ENCODE measurements at regions not wholly inside any gene's neighbourhood (a gene's known extent, or its start where the extent isn't known, plus 50 kb on each side); places are given as distances from the start of the nearest gene placed in this dataset.
"Not testable (repeated sequence)": the region's sequence is repeated elsewhere in the genome, so short reads cannot be mapped to it uniquely, and the experiment has no call there.

DNA sequence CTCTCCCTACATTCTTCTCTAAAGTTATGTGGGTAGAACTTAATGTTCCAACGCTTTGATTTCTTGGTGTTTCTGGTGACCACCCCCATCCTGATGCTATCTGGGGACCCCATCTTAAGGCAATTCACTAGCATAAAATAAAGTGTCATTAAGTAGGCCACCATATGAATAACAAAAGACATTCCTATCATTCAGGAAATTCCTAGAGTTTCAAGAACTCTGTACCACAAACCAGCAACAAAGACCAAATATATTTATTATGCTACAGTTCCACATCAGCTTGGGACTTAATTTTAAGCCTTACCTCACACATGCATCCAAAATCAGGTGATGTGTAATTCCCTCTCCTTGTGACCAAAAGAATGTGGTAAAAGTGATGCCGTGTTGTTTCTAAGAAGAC, 254.6 kb upstream of the LRRC4C start:
- no peak for DNase-seq

- DNase-seq, result no peak
Measured at GRCh38 chr11:41716862-41717261, 257.4 kb upstream of the LRRC4C start.

GRCh38 chr11:41720761-41721160, 261.3 kb upstream of the LRRC4C start:
- DNase-seq, result no peak

GRCh38 chr11:41728161-41728560, 268.7 kb upstream of the LRRC4C start:
- not testable (repeated sequence) for DNase-seq

DNA sequence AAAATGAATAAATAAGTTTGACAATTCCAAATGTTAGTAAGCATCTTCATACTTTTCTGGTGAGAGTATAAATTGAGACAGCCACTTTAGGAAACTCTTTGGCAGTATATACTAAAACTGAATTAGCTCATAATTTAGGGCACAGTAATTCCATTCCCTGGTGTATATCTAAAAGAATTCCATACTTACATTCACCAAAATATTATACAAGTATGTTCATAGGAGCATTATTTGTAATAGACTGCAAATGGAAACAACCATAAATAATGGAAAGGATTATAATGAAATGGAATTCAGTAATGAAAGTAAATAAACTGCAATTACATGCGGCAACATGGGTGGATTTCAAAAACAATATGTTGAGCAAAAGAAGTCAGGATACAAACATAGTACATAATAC, 315.8 kb upstream of the LRRC4C start:
- DNase-seq, result no peak

DNA sequence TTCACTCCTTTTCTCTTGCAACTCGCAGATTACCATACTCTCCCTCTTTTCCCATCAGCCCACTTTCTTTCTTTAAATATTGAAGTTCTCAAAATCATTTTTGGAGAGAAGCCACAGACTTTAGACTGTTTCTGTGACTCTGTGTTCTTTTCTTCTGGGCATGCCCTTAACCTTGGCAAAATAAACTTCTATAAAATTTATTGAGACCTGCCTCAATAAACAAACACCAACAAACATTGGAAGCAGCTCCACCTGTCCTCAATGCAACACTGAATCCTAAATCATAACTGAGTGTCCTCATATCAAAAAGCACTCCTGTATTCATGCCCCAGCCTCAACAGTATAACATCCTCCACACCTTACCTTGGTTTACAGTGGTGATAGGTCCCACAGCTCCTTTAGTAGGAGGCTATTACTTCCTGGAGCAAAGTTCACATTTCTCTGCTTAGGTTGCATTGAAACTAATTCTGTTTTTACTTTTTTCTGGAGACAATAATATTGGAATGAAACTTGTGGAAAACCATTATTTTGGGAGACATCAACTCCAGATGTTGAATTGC, 320.0 kb upstream of the LRRC4C start:
- no peak for DNase-seq

- no peak for DNase-seq
Measured at GRCh38 chr11:41781441-41781840, 322.0 kb upstream of the LRRC4C start.

GRCh38 chr11:41784513-41785335, 325.3 kb upstream of the LRRC4C start:
- no peak for DNase-seq

DNA sequence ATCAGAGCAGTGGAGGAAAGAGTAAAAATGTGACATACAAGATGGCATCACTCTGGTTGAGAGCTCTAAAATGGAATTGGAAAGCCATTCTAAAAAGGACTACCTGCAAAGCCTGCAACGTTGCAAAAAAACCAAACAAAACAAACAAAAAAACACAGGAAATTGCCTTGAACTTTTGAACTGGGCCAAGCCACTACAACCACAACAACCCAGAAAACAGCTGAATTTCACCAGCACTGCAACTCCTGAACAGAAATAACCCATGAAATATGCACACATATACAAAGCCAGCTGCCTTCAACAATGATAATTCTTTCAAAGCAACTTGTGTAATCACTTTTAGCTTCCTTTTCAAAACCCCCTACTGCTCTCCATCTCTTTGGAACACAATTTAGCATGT, 326.6 kb upstream of the LRRC4C start:
- no peak for DNase-seq

DNA sequence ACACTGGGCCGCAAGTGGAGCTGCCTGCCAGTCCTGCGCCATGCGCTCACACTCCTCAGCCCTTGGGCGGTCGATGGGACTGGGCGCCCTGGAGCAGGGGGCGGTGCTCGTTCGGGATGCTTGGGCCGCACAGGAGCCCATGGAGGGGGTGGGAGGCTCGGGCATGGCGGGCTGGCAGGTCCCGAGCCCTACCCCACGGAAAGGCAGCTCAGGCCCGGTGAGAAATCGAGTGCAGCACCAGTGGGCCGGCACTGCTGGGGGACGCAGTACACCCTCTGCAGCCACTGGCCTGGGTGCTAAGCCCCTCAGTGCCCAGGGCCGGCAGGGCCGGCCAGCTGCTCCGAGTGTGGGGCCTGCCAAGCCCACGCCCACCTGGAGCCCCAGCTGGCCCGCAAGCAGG, 328.7 kb upstream of the LRRC4C start:
- no peak for DNase-seq

- no peak for DNase-seq
Measured at GRCh38 chr11:41789376-41789775, 329.9 kb upstream of the LRRC4C start.

- no peak for DNase-seq
Measured at GRCh38 chr11:41795004-41795403, 335.6 kb upstream of the LRRC4C start.

- DNase-seq, result no peak
Measured at GRCh38 chr11:41799754-41800153, 340.3 kb upstream of the LRRC4C start.

DNA sequence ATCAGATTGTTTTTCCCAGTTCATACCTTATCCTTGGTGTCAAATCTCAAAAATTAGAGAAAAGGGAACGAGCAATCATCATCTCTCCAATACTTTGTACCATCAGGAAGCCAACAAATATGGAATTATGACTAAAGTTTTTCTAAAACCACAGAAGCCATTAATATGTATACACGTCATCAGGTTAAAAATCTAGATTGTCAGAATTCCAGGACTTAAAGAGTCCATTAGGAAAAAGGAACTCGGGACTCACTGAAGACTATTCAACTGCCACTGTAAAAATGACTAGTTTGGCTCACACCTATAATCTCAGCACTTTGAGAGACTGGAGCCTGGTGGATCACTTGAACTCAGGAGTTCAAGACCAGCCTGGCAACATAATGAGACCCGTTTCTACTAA, 344.4 kb upstream of the LRRC4C start:
- no peak for DNase-seq

DNA sequence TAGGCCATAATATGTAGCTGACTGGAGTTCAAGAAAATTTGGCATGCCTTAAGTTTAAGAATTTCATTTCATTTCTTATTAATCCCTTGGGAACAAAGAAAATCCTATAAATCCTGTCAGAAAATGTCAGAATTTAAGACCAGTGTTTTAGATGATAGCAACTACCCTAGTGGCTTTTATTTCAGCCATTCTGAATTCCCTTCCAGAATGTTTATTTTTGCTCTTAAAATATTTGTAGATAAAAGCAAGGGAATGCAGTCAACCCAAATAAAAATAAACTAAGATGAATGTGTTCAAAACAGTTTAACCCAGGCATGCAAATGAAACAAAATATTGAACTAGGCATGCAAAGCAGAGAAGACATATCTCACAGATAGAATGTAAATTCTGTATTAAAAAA, 356.9 kb upstream of the LRRC4C start:
- DNase-seq, result no peak

GRCh38 chr11:41824287-41824686, 364.8 kb upstream of the LRRC4C start:
- not testable (repeated sequence) for DNase-seq

- no peak for DNase-seq
Measured at GRCh38 chr11:41826085-41826484, 366.6 kb upstream of the LRRC4C start.

DNA sequence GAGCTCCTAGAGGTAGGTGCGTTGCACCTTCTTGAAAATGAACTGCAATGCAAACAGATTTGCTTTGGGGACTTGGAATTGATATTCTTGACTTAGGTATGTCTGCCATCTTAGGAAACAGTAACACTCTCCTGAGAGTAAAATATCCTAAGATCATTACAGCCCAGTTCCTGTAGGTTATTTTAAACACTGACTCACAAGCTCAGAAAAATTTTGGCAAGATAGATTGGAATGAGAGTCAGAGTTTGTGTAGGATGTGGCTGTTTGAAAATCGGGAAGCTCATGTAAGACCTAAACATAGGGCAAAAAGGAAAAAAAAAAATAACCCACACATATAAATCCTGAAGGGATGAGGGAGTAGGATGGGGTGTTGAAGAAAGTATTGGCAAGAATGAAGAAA, 377.0 kb upstream of the LRRC4C start:
- DNase-seq, result no peak

- DNase-seq, result no peak
Measured at GRCh38 chr11:41842673-41843072, 383.2 kb upstream of the LRRC4C start.

DNA sequence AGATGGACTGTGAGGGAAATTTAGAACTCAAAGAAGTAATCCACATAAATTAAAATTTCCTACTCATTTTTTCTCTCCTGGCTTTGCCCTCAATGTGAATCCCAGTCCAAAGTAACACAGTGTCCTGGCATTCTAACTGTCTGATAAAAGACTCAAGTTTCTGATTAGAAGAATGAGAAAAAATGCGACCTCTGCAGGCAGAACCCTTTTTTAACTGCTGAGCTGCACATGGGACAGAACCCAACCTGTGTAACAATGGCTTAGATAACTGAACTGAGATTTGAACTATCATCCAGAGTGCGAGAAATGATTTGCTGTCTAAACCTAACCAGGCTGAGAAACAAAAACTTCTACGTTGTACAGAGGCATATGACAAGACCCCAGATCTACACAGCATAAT, 385.6 kb upstream of the LRRC4C start:
- no peak for DNase-seq

DNA sequence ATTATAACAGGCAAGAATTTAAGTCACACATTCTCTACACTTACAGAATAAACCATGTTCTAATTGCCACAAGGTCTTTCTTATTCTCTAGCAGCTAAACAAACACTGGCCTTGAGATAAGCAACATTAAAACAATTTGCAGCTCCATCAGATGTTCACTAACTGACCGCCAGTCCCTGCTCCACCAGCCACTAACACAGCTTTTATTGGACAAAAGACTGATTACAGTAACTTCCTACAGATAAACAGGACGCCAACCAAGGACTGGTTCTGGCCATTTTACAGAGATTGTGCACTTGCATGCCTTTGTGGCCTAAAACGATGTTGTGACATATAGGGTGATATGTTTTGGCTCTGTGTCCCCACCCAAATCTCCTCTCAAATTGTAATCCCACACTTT, 388.9 kb upstream of the LRRC4C start:
- no peak for DNase-seq

- DNase-seq, result no peak
Measured at GRCh38 chr11:41849250-41849649, 389.8 kb upstream of the LRRC4C start.

DNA sequence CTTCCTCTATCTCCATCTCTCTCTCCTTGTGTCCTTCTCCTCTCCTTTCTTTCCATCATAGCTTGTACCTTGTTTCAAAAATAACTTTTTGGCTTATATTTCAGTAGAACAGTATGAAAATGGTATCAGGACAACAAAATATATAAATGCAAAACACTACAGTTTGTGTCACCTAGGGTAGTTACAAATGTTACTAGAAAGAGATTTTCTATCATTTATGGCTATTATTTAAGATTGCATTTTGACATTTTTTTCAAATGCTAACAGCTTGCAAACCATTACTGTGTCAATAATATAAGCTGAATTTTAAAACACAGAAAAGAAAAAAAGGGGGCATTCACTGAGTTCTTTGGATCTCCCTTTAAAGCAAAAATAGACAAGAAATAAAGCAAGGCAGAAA, 392.3 kb upstream of the LRRC4C start:
- no peak for DNase-seq

DNA sequence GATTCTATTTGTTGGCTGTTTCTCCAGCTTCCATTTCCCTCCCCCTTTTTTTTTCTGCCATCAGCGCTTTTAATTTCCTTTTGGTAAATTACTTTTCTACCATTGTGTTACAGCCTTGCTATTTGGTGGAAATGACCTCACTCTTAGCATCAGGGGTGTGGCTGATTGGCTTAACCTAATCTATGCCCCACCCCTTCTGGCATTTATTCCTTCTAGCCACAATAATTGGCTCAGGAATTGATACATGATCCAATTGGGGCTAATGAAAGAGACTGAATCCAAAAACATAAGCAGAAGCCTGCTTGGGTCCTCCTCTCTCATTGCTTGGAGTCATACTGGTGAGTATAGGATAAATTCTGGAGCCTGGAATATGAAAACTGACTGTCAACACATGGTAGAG, 402.4 kb upstream of the LRRC4C start:
- DNase-seq, result no peak

- DNase-seq, result no peak
Measured at GRCh38 chr11:41866525-41866924, 407.1 kb upstream of the LRRC4C start.
